G401.6 (cell line): ENCODE measurements at regions not wholly inside any gene's neighbourhood (a gene's known extent, or its start where the extent isn't known, plus 50 kb on each side); places are given as distances from the start of the nearest gene placed in this dataset.

Experiments
- FAIRE-seq: peaks from 2 replicates; lab custom pipeline; 2012; peaks lifted over from hg19 to GRCh38; lab: Jason Lieb, UNC

- FAIRE-seq: no peak
These were observed 245.9 kb upstream of the TOPAZ1 start for GRCh38 chr3:43995547-43996378.

DNA sequence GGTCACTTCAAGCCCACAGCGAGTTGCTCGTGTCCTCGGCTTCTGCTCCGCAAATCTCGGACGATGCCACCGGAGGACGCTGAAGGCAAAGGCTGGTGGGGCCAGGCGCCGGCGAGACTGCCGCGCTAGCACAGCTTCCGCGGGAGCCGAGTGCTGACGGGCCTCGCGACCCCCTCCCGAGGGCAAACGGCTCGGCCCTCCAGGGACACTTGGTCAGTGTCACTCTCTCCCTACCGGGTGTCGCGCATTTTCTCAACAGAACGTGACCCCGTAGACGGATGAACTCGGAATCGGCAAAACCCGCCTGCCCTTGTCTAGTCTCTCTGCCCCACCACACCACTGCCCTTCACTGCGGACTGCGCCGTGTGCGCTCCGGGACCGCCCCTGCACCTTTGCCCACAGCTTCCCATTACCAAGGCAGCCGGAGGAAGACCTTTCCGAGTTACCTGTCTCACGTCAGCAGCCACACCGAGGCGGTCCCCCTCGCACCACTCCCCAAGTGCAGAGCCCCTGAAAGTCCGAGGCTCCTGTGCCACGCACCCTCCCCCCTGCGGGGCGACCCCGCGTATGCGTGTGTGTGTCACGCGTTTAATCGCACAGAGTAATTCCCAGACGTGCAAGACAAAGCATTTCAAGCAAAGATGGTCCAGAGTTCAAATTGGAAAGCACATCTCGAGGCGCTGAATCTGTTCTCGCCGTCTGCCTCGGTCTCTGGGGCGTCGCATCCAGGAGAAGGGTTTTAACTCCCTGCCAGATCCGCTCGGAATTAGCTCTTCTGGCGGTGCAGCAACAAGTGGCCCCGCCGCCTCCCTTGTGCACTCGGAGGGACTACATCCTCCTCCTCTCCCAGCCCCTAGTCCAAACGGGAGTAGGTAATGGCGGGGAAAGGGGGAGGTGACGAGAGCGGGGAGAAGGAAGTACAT is 245.0 kb upstream of the TOPAZ1 start:
- no peak for FAIRE-seq

DNA sequence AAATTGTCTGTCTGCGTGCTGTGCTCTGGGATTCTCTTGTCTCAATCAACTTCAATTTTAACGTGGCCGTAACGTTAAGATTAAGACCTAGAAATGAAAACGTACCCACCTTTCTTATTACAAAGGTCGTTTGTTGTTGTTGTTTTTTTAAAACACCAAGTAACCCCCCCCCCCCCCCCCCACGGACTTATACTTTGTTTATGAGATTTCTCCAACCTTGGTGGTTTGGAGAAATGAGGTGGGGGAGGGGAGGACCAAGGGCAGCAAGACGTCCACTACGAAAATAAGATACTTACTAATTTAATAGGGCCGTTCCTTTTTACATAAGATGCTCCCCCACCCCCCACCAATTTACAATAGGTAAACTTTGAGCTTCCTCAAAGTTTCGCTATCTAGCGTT is 244.4 kb upstream of the TOPAZ1 start:
- FAIRE-seq: no peak

DNA sequence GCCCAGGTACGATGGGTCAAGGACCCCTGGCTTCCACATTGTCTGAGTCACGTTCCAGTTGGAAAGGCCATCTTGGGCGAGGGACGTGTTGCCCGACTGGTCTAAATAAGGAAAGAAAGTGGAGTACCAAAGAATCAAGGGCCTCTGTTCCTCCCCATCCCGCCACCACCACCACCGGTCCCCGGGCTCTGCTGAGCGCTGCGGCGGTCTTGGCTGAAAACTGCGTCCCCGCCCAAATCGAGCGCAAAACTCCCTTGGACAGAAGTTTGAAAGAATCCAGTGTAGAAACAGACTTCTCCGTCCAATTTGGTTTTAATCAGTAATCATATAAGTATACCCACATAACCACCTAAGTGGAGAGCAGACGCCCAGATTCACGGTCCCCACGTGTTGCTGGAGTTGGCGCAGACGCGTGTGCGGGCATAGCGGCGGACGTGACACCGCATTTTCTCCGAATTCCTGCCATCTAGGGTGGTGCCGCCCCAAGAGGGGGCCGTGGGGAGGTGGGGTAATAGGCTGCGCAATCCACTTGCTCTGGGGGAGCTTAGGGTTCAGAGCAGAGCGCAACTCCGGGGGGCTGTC is 243.8 kb upstream of the TOPAZ1 start:
- FAIRE-seq: no peak

GRCh38 chr3:43998370-43998835 is 243.3 kb upstream of the TOPAZ1 start:
- FAIRE-seq: no peak

GRCh38 chr3:43998836-43999727 is 242.6 kb upstream of the TOPAZ1 start:
- no peak for FAIRE-seq

DNA sequence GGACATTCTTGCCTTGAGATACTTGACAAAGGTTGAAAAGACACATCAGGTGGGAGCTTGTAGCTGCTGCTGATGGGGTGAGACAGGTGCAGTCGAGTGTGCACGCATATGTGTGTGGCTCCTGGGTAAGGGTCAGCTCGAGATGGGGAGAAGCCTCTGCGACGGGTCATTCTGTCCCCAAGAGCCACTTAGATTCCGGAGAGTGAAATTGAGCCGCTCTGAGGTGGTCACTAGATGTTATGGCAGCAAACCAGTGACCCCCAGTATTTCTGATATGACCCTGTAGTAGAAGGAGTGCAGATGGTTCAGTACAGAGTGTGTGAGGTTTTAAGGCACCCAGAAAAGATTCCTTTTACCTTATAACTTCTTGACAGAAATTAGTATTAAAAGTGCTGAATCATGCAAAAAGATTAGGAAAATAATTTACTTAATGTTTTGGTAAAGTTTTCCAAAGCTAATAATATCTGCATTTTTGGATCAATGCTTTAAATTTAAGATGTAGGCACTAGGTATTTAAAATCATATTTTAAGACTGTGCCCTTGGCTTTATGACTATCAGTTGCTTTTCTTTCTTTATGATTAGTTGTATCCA is 241.9 kb upstream of the TOPAZ1 start:
- no peak for FAIRE-seq

DNA sequence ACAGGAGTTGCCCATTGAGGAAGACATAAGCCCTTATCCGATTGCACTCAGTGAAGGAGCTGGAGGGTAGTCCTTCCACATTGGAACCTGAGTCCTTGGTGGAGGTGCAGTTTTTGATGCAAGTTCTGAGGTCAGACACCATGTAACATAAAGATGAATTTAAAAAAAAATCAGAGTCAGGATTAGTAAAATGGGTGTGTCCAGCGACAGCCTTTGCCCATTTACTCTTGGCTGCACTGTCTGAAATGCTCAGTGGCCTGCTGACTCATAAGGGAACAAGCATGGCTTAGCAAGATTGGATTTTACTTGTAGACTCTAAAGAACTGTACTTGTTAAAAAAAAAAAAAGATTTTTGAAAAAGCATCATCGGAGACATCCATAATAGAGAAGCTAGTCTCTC is 241.1 kb upstream of the TOPAZ1 start:
- no peak for FAIRE-seq

DNA sequence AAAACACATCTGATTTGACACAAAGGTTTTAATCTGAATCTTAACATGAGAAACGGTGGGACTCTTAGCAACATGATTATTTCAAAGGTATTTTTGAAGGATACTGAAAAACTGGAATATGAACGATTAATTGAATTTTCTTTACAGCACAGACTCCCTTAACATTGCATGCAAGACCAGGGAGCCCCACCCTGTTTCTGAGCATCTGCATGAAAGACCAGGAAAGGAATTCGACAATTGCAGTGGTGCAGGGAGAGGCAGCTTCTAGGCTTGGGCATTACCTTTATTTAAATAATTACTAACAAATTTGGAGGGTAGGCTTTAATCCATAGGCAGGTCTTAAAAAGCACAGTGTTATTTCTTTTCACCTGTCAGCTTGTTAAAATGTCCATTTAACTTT is 240.6 kb upstream of the TOPAZ1 start:
- FAIRE-seq: no peak

- FAIRE-seq: no peak
These were observed 237.9 kb upstream of the TOPAZ1 start for GRCh38 chr3:44003801-44004200.

DNA sequence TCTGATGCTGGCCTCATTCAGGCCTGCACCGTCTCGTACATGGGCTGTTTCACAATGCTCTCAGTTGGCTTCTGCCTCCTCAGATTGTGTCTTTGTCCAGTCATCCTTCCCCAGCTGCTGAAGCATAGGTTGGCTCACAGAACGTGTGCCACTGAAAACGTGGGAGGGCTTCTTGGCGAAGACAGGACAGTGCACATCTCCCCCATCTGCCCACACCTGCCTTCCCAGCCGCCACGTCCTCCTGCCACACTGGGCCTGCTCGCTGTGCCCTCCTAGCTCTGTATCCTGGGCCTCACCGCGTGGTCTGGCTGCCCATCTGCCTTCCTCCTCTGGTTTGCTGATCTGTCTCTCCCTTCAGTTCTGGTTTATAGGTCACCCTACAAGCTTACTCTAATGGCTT is 230.0 kb upstream of the TOPAZ1 start:
- FAIRE-seq: no peak

- FAIRE-seq: no peak
These were observed 229.4 kb upstream of the TOPAZ1 start for GRCh38 chr3:44012160-44012899.

DNA sequence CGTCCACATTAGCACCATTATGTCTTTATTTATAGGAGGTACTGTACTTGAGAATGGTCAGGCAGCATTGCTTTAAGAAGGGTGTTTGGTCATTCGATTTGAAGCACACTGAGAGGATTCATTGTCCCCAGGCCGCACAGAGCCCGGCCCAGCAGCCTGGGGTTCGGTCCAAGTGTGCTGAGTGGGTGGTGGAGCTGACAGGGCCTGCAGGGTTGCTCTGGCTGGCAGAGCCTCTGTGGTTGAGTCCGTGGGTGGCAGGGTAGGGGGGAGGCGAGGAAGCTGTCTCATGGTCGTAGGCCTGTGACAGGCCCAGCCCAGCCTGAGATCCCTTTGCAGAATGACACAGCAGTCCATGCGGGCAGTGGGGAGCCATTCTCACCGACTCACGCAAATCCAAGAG is 227.7 kb upstream of the TOPAZ1 start:
- FAIRE-seq: no peak

- FAIRE-seq: no peak
These were observed 226.5 kb upstream of the TOPAZ1 start for GRCh38 chr3:44015170-44015569.

GRCh38 chr3:44016818-44017217 is 224.9 kb upstream of the TOPAZ1 start:
- FAIRE-seq: no peak

DNA sequence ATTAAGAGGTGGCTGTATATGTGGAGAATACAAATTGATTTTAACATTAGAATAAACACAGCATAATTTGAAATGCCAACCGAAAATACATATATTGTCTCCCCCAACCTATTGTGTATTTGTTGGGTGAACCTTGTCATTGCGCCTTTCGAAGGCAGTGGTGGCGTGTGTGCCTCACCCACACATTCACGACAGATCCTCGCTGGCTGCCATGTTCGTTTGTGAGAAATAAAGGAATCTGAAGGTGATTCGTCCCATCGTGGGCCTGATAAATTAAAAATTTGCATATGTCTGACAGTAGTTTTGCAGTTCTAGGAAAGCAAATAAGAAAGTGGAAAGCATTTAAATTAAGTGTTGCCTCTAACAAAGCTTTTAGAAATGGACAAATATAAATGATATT is 222.8 kb upstream of the TOPAZ1 start:
- FAIRE-seq: no peak

DNA sequence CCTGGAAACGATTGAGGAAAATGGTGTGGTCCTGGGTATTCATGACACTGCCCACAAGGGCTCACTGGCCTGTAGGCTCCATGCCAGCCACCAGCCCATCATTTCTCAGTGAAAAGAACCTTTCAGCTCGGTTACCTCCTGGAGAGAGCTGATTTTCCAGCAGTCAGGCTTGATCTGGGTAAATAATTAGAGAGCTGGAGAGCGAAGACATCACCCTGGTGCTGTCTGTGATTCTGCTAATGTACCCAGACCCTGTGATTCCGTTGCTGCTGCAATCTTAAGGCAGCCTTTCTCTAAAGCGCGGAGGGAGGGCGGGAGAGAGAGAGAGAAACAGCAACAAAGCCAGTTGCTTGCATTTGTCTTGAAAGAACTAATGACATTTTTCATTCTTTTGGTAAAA is 221.9 kb upstream of the TOPAZ1 start:
- no peak for FAIRE-seq

DNA sequence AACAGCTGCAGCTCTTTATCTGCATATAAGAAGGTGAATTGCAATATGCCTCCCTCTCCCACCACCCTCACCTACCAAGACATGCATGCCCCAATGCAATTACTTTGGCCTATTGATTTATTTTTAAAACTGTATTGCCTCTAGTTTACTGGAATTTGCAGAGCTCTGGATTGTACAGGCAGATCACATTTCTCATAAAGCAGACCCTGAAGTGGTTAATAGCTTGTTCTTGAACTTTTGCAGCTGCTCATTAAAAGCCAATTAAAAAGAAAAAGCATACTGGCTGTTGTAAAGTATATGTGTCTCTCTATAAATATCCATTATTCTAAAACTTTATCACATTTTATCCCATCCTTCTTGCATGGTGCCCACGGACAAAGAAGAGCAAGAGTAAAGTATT is 221.5 kb upstream of the TOPAZ1 start:
- FAIRE-seq: no peak

DNA sequence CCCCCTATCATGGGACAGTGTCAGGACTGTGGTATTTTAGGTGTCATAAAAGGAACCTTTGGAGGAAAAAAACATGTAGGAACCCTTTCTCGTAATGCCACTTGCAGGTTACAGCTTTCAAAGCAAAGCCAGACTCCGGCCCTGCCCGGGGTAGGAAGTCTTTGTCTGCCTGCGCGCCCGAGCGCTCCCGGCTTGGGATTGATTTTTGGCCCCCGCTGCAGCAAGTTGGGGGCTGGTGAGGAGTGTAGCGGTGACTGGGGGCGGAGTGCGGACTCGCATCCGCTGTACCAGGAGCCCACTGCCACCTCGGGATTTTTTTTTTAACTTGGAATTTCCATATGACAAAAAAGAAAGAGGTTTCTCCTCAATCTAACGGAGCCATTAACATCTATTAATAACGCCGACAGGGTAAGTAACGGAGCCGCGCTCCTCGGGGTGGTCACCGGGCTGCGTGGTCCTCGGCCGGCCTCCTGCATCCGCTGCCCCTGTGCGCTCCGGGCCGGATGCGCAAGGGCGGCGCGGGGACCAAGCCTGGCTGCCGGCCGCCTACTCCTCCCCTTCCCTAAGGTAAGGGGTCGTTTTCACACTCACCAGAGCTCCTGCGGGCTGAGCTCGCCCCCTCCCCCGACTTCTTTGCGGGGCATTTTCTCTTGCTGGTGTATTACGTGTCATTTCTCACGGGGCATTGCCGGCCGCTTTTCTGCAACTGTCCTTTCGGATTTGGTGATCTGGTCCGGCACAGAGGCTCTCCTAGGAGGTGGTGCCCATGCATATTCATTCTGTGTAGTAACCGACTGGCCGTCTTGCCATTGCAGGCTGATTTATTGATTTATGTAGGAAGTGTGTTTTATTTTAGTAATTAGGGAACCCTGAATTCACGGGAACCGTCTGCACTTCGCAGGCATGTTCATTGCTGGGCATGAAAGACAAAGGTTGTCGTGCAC is 219.8 kb upstream of the TOPAZ1 start:
- no peak for FAIRE-seq
